ENCODE measurements at regions not wholly inside any gene's neighbourhood (a gene's known extent, or its start where the extent isn't known, plus 50 kb on each side); places are given as distances from the start of the nearest gene placed in this dataset.

DNA sequence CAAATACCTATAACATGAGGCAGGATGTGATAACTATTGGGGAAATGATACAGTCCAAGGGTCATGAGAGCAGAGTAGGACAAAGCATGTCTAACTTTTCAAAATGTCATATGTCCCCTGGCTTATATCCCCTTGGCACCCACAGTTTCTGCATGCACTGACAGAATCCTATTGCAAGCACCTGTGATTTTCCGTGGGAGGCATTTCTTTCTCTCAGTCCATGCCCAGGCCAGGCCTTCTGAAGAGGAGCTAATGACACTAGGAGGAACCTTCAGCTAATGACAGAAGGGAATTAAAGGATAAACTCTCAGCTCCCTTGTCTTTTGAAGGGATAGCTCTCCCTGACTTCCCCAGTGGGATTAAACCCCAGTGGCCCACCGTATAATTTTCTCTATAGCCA lies 249.2 kb downstream of the TTC6 start:
- TF ChIP-seq, protein P1, sequence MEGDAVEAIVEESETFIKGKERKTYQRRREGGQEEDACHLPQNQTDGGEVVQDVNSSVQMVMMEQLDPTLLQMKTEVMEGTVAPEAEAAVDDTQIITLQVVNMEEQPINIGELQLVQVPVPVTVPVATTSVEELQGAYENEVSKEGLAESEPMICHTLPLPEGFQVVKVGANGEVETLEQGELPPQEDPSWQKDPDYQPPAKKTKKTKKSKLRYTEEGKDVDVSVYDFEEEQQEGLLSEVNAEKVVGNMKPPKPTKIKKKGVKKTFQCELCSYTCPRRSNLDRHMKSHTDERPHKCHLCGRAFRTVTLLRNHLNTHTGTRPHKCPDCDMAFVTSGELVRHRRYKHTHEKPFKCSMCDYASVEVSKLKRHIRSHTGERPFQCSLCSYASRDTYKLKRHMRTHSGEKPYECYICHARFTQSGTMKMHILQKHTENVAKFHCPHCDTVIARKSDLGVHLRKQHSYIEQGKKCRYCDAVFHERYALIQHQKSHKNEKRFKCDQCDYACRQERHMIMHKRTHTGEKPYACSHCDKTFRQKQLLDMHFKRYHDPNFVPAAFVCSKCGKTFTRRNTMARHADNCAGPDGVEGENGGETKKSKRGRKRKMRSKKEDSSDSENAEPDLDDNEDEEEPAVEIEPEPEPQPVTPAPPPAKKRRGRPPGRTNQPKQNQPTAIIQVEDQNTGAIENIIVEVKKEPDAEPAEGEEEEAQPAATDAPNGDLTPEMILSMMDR (IDR thresholded peaks at IDR 0.05; ENCODE audit: insufficient read depth, low read depth, low read length), result no peak
- no peak for TF ChIP-seq EZH2 (IDR thresholded peaks at IDR 0.05; ENCODE audit: insufficient read depth, low read length)

All from astrocyte (in vitro differentiated cells and primary cell).